ENCODE measurements at regions not wholly inside any gene's neighbourhood (a gene's known extent, or its start where the extent isn't known, plus 50 kb on each side); places are given as distances from the start of the nearest gene placed in this dataset.
"Not testable (repeated sequence)": the region's sequence is repeated elsewhere in the genome, so short reads cannot be mapped to it uniquely, and the experiment has no call there.

GRCh38 chr3:110414855-110415254 lies 656.8 kb upstream of the NECTIN3 start:
- DNase-seq, result no peak

- DNase-seq, result no peak
Measured at GRCh38 chr3:110419096-110419495, 652.5 kb upstream of the NECTIN3 start.

GRCh38 chr3:110419601-110420000 lies 652.0 kb upstream of the NECTIN3 start:
- DNase-seq, result no peak

GRCh38 chr3:110420158-110420641 lies 651.4 kb upstream of the NECTIN3 start:
- no peak for DNase-seq

- no peak for DNase-seq
Measured at GRCh38 chr3:110423276-110423675, 648.3 kb upstream of the NECTIN3 start.

GRCh38 chr3:110430146-110430545 lies 641.5 kb upstream of the NECTIN3 start:
- no peak for DNase-seq

GRCh38 chr3:110436209-110436608 lies 635.4 kb upstream of the NECTIN3 start:
- no peak for DNase-seq

- not testable (repeated sequence) for DNase-seq
Measured at GRCh38 chr3:110440066-110440653, 631.5 kb upstream of the NECTIN3 start.

GRCh38 chr3:110454066-110454465 lies 617.5 kb upstream of the NECTIN3 start:
- DNase-seq, result no peak

GRCh38 chr3:110456001-110456400 lies 615.6 kb upstream of the NECTIN3 start:
- DNase-seq, result no peak

- no peak for DNase-seq
Measured at GRCh38 chr3:110456438-110457138, 615.0 kb upstream of the NECTIN3 start.

GRCh38 chr3:110457508-110457907 lies 614.1 kb upstream of the NECTIN3 start:
- no peak for DNase-seq

GRCh38 chr3:110459021-110459420 lies 612.6 kb upstream of the NECTIN3 start:
- no peak for DNase-seq

GRCh38 chr3:110470310-110470709 lies 601.3 kb upstream of the NECTIN3 start:
- DNase-seq, result no peak

GRCh38 chr3:110473405-110473804 lies 598.2 kb upstream of the NECTIN3 start:
- DNase-seq, result no peak

- DNase-seq, result no peak
Measured at GRCh38 chr3:110474397-110474796, 597.2 kb upstream of the NECTIN3 start.

- DNase-seq, result no peak
Measured at GRCh38 chr3:110478377-110479054, 593.1 kb upstream of the NECTIN3 start.

GRCh38 chr3:110479731-110480130 lies 591.9 kb upstream of the NECTIN3 start:
- DNase-seq, result no peak

- DNase-seq, result no peak
Measured at GRCh38 chr3:110485389-110485788, 586.2 kb upstream of the NECTIN3 start.

GRCh38 chr3:110487840-110488239 lies 583.8 kb upstream of the NECTIN3 start:
- DNase-seq, result no peak

- no peak for DNase-seq
Measured at GRCh38 chr3:110491413-110491812, 580.2 kb upstream of the NECTIN3 start.

- DNase-seq, result no peak
Measured at GRCh38 chr3:110492876-110493275, 578.7 kb upstream of the NECTIN3 start.

GRCh38 chr3:110493438-110494092 lies 578.1 kb upstream of the NECTIN3 start:
- no peak for DNase-seq

- DNase-seq, result no peak
Measured at GRCh38 chr3:110494093-110494490, 577.5 kb upstream of the NECTIN3 start.

Data from activated CD4-positive, alpha-beta T cell treated with anti-CD3 and anti-CD28 coated beads, Interleukin-10, Interleukin-2, amounts not matched to agents 100 ng/mL and 50 ng/mL, durations not matched to agents 16 hours and 8 hours (primary cell).